HG03439 (cell line): ENCODE measurements at regions not wholly inside any gene's neighbourhood (a gene's known extent, or its start where the extent isn't known, plus 50 kb on each side); places are given as distances from the start of the nearest gene placed in this dataset.

Experiments
- ATAC-seq: cut with Tn5 transposase; IDR thresholded peaks from one replicate; pipeline ENCODE4 v1.9.1; 2021; ENCODE audit warnings: mild to moderate bottlenecking, moderate library complexity; ENCODE audit not compliant: unreplicated experiment

GRCh38 chr12:125643055-125643454, 577.8 kb downstream of the AACS start:
- no peak for ATAC-seq

GRCh38 chr12:125645724-125646123, 580.5 kb downstream of the AACS start:
- ATAC-seq = no peak

- no peak for ATAC-seq
Measured at GRCh38 chr12:125650587-125650986, 585.4 kb downstream of the AACS start.

- ATAC-seq = no peak
Measured at GRCh38 chr12:125651625-125652024, 586.4 kb downstream of the AACS start.

GRCh38 chr12:125652681-125653080, 587.4 kb downstream of the AACS start:
- no peak for ATAC-seq

- no peak for ATAC-seq
Measured at GRCh38 chr12:125657681-125658080, 592.4 kb downstream of the AACS start.

- ATAC-seq = no peak
Measured at GRCh38 chr12:125674554-125675338, 609.5 kb downstream of the AACS start.

GRCh38 chr12:125676366-125676765, 611.1 kb downstream of the AACS start:
- no peak for ATAC-seq

- ATAC-seq = no peak
Measured at GRCh38 chr12:125677829-125678228, 612.6 kb downstream of the AACS start.

GRCh38 chr12:125678589-125678993, 613.4 kb downstream of the AACS start:
- ATAC-seq = no peak

- no peak for ATAC-seq
Measured at GRCh38 chr12:125683748-125684381, 618.6 kb downstream of the AACS start.

- no peak for ATAC-seq
Measured at GRCh38 chr12:125684968-125685790, 619.9 kb downstream of the AACS start.

GRCh38 chr12:125685915-125686314, 620.7 kb downstream of the AACS start:
- no peak for ATAC-seq

- no peak for ATAC-seq
Measured at GRCh38 chr12:125687403-125687802, 622.2 kb downstream of the AACS start.

GRCh38 chr12:125687820-125688219, 622.6 kb downstream of the AACS start:
- ATAC-seq = no peak

GRCh38 chr12:125688223-125688622, 623.0 kb downstream of the AACS start:
- no peak for ATAC-seq

GRCh38 chr12:125688881-125689280, 623.6 kb downstream of the AACS start:
- ATAC-seq = no peak

- ATAC-seq = no peak
Measured at GRCh38 chr12:125689576-125690410, 624.6 kb downstream of the AACS start.

- ATAC-seq = no peak
Measured at GRCh38 chr12:125690841-125691240, 625.6 kb downstream of the AACS start.

GRCh38 chr12:125696054-125696453, 630.8 kb downstream of the AACS start:
- no peak for ATAC-seq

GRCh38 chr12:125704803-125705202, 639.6 kb downstream of the AACS start:
- ATAC-seq = no peak
